ENCODE measurements at regions not wholly inside any gene's neighbourhood (a gene's known extent, or its start where the extent isn't known, plus 50 kb on each side); places are given as distances from the start of the nearest gene placed in this dataset.

DNA sequence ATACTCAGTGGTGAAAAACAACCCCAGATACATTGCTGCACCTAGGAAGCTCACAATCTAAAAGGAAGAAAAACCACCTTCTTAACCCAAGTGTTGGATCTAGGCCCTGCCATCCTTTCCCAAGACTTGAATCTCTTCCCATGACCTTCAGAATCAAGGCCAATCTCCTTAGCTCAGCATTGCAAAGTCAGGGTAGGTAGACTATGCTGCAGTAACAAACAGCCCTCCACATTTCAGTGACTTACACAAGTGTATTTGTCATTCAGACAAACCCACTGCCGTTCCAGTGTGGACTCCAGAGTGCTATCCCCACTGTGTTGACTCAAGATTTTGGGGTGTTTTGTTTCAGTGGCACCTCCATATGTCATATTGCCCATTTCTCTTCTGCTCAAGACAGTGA, 278.4 kb downstream of the UACA start:
- Histone ChIP-seq H3K27ac (ENCODE audit: low read depth, low read length) (no peak overlapping the region), H3K4me2 (ENCODE audit: low read length) (no peak overlapping the region), H4K20me1 (ENCODE audit: control insufficient read depth, insufficient read depth, low read depth, low read length) (0 out of 2 replicates have a peak, but pooled peaks cover 3% of the 10 kb centered on the region), H3K9me2 (replicated peaks; ENCODE audit: control insufficient read depth, low read length) (no peaks in the 10 kb centered on the region), H3K36me3 (ENCODE audit: control insufficient read depth, low read length) (no peaks in the 10 kb centered on the region), H3K4me3 (ENCODE audit: low read length) (no peak overlapping the region), H3K79me2 (ENCODE audit: control insufficient read depth, low read length) (no peaks in the 10 kb centered on the region), H3K4me1 (ENCODE audit: control insufficient read depth, low read length) (peaks cover 4% of the 10 kb centered on the region), H3K9me3 (ENCODE audit: control insufficient read depth, insufficient read depth, low read length) (no peaks in the 10 kb centered on the region), H3K27me3 (ENCODE audit: control insufficient read depth, low read length) (peaks cover 32% of the 10 kb centered on the region), H3F3A (ENCODE audit: control insufficient read depth, insufficient read depth) (no peaks in the 10 kb centered on the region)
- TF ChIP-seq, protein P1, sequence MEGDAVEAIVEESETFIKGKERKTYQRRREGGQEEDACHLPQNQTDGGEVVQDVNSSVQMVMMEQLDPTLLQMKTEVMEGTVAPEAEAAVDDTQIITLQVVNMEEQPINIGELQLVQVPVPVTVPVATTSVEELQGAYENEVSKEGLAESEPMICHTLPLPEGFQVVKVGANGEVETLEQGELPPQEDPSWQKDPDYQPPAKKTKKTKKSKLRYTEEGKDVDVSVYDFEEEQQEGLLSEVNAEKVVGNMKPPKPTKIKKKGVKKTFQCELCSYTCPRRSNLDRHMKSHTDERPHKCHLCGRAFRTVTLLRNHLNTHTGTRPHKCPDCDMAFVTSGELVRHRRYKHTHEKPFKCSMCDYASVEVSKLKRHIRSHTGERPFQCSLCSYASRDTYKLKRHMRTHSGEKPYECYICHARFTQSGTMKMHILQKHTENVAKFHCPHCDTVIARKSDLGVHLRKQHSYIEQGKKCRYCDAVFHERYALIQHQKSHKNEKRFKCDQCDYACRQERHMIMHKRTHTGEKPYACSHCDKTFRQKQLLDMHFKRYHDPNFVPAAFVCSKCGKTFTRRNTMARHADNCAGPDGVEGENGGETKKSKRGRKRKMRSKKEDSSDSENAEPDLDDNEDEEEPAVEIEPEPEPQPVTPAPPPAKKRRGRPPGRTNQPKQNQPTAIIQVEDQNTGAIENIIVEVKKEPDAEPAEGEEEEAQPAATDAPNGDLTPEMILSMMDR (IDR thresholded peaks at IDR 0.05; ENCODE audit: low read depth, low read length, poor library complexity, severe bottlenecking), result no peak
- TF ChIP-seq EZH2phosphoT487 (IDR thresholded peaks at IDR 0.05; ENCODE audit: borderline replicate concordance, low read length), result no peak

DNA sequence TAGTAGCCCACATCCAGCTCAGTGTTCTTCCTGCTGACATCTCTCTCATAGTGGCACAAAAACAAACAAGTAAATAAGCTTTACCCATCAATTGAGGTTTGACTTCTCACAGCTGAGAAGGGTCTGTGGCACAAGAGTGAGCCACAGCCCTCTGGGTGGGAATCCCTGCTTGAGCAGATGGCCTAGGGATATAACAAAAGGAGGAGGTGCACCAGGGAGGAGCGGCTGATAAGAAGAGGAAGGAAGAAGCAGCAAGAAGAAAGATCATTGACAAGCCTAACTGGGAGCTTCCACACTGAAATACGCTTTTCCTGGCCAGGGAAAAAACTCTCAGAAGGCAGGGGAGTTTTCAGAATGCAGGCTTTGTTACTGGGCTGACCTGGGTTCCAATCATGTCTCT, 279.8 kb downstream of the UACA start:
- no peak overlapping the region for H3K4me3 ChIP-seq (ENCODE audit: low read length)
- H3K27me3 ChIP-seq (ENCODE audit: control insufficient read depth, low read length), result peaks cover 25% of the 10 kb centered on the region

DNA sequence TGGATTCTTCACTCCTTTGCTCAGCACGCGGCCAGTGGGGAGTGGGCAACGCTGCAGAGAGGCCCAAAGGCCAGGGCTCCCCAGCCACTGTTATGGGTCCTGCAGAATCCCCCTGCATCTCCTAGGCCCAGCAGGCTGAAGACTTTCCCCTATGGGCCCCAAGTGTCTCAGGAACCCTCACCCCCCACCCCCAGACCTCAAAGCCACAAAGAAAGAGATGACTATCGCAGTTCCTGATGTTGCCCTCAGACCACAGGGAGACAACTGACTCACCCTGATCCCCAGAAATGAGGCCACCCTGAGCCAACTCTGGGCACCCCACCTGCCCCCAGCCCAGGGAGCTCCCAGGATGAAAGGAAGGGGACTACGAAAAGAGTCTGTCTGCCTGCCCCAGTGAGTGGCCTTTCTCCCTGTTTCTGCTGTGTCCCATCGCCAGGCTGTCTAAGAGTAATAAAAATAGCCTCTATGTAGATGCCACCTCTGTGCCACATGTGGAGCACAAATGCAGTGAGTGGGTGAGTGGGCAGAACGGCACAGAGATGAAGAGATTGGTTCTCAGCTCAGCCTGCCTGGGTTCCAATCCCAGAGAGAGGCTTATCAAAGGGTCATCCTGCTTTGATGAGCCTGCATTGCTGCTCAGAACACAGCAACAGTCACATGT, 283.0 kb downstream of the UACA start:
- H3K4me2 ChIP-seq (ENCODE audit: low read length), result no peak overlapping the region
- H4K20me1 ChIP-seq (ENCODE audit: control insufficient read depth, insufficient read depth, low read depth, low read length), result no peaks in the 10 kb centered on the region
- no peak overlapping the region for H3K27ac ChIP-seq (ENCODE audit: low read depth, low read length)
- H3K79me2 ChIP-seq (ENCODE audit: control insufficient read depth, low read length), result no peaks in the 10 kb centered on the region
- TF ChIP-seq, protein P1 (IDR thresholded peaks at IDR 0.05; ENCODE audit: low read depth, low read length, poor library complexity, severe bottlenecking), result no peak
- TF ChIP-seq EZH2phosphoT487 (IDR thresholded peaks at IDR 0.05; ENCODE audit: borderline replicate concordance, low read length), result no peak
- no peaks in the 10 kb centered on the region for H3K9me3 ChIP-seq (ENCODE audit: control insufficient read depth, insufficient read depth, low read length)
- no peak overlapping the region for H3K4me3 ChIP-seq (ENCODE audit: low read length)
- H3K36me3 ChIP-seq (ENCODE audit: control insufficient read depth, low read length), result no peaks in the 10 kb centered on the region
- no peaks in the 10 kb centered on the region for H3K9me2 ChIP-seq (replicated peaks; ENCODE audit: control insufficient read depth, low read length)
- H3K4me1 ChIP-seq (ENCODE audit: control insufficient read depth, low read length), result peaks cover 26% of the 10 kb centered on the region
- no peaks in the 10 kb centered on the region for H3F3A ChIP-seq (ENCODE audit: control insufficient read depth, insufficient read depth)
- H3K27me3 ChIP-seq (ENCODE audit: control insufficient read depth, low read length), result peaks cover 35% of the 10 kb centered on the region

More for the DNA sequence above, 279.8 kb downstream of the UACA start:
- TF ChIP-seq, protein P1 (IDR thresholded peaks at IDR 0.05; ENCODE audit: low read depth, low read length, poor library complexity, severe bottlenecking), result no peak
- TF ChIP-seq EZH2phosphoT487 (IDR thresholded peaks at IDR 0.05; ENCODE audit: borderline replicate concordance, low read length), result no peak
- Histone ChIP-seq H3K9me3 (ENCODE audit: control insufficient read depth, insufficient read depth, low read length) (no peaks in the 10 kb centered on the region), H3K4me2 (ENCODE audit: low read length) (no peak overlapping the region), H3K4me1 (ENCODE audit: control insufficient read depth, low read length) (peaks cover 19% of the 10 kb centered on the region), H3K27ac (ENCODE audit: low read depth, low read length) (no peak overlapping the region), H3K9me2 (replicated peaks; ENCODE audit: control insufficient read depth, low read length) (no peaks in the 10 kb centered on the region), H3K79me2 (ENCODE audit: control insufficient read depth, low read length) (no peaks in the 10 kb centered on the region), H3K36me3 (ENCODE audit: control insufficient read depth, low read length) (no peaks in the 10 kb centered on the region), H4K20me1 (ENCODE audit: control insufficient read depth, insufficient read depth, low read depth, low read length) (0 out of 2 replicates have a peak, but pooled peaks cover 3% of the 10 kb centered on the region), H3F3A (ENCODE audit: control insufficient read depth, insufficient read depth) (no peaks in the 10 kb centered on the region)
